ENCODE measurements at regions not wholly inside any gene's neighbourhood (a gene's known extent, or its start where the extent isn't known, plus 50 kb on each side); places are given as distances from the start of the nearest gene placed in this dataset.

DNA sequence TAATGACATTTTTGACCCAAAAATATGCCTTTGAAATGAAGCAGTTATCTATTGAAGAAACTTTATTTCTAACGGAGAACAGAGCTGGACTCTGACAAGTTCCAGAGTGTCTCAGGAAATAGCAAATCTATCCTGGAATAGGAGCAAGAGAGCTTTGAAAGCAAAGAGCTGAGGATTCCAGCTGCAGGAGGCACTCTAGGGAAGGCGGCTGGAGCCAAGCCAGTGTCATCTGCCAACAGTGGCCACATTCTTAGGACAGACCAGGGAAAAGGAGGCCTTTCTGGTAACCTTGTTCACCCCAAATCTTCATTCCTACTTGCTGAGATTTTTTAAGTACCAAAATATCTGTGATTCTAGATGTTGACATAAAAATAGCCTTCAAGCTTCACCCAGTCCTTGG lies 493.5 kb upstream of the B3GAT1 start:
- Histone ChIP-seq H4K20me1 (replicated peaks; ENCODE audit: control insufficient read depth, insufficient read depth, low read length) (peaks cover 3% of the 10 kb centered on the region; the same call in 1 of the 2 replicates), H3K36me3 (ENCODE audit: control insufficient read depth, insufficient read depth, low read length) (no peaks in the 10 kb centered on the region), H3K79me2 (ENCODE audit: control insufficient read depth, insufficient read depth, low read length) (no peaks in the 10 kb centered on the region), H3K4me3 (no peak overlapping the region), H3K4me1 (replicated peaks in 1 of 2; ENCODE audit: control insufficient read depth in 2 of 2, insufficient read depth in 2 of 2, low read length in 2 of 2) (no peaks in the 10 kb centered on the region), H3K9ac (ENCODE audit: insufficient read depth in 1 of 2, low read depth in 2 of 2, low read length in 2 of 2) (no peak overlapping the region), H3K27me3 (ENCODE audit: control insufficient read depth in 2 of 2, insufficient read depth in 2 of 2, low read length in 2 of 2) (peaks cover 3 to 18% of the 10 kb centered on the region in 2 experiments; a peak in 4 of 5 replicates), H3K27ac (ENCODE audit: extremely low read depth, low read depth, low read length) (no peak overlapping the region), H3K4me2 (ENCODE audit: insufficient read depth, low read length) (no peak overlapping the region), H3K9me1 (ENCODE audit: control insufficient read depth, insufficient read depth, low read length) (no peaks in the 10 kb centered on the region), H2AFZ (ENCODE audit: low read depth, low read length) (no peak overlapping the region), H3K9me3 (replicated peaks; ENCODE audit: control insufficient read depth, insufficient read depth, low read depth, low read length) (no peaks in the 10 kb centered on the region)
- no peak for ATAC-seq
- WGBS (ENCODE audit: insufficient coverage, low coverage, missing lambda C conversion rate), result 0% methylated on average over 2 of the region's 2 CpGs
- CTCF ChIA-PET (ENCODE audit: low intra/inter-chr PET ratio), result no interaction called here
- DNase-seq (ENCODE audit: extremely low read depth in 1 of 4, low spot score in 3 of 4), result no peak
- in situ Hi-C loops (cut with MboI) (no loop called here), intact Hi-C loops (cut with micrococcal nuclease) (no loop called here)
- POLR2A ChIA-PET, result no interaction called here
- FAIRE-seq, result no peak
- BruUV-seq (replicated peaks), result no TSS peak
- TF ChIP-seq ZBTB8A (IDR thresholded peaks at IDR 0.05; ENCODE audit: partially characterized antibody) (no peak), PYGO2 (tag; IDR thresholded peaks at IDR 0.05) (no peak), GTF3C2 (IDR thresholded peaks at IDR 0.05; ENCODE audit: borderline replicate concordance, extremely low read depth, insufficient read length) (no peak), ZNF586 (CRISPR knock-in tag; conservative IDR thresholded peaks at IDR 0.05) (no peak), ETV6 (IDR thresholded peaks at IDR 0.05; ENCODE audit: borderline replicate concordance in 1 of 2, low read depth in 2 of 2, low read length in 1 of 2) (no peak), ETV6 (CRISPR knock-in tag; IDR thresholded peaks at IDR 0.05; ENCODE audit: borderline replicate concordance) (no peak), STAT5A (IDR thresholded peaks at IDR 0.05; ENCODE audit: borderline replicate concordance, low read length) (no peak), TEAD4 (IDR thresholded peaks at IDR 0.05; ENCODE audit: low read length) (no peak), TEAD4 (CRISPR knock-in tag; IDR thresholded peaks at IDR 0.05; ENCODE audit: borderline replicate concordance) (no peak), SNIP1 (IDR thresholded peaks at IDR 0.05; ENCODE audit: low read depth) (no peak), FOXM1 (IDR thresholded peaks at IDR 0.05; ENCODE audit: low read depth) (no peak), FOXM1 (CRISPR knock-in tag; IDR thresholded peaks at IDR 0.05; ENCODE audit: low read depth) (no peak), ZNF23 (CRISPR knock-in tag; IDR thresholded peaks at IDR 0.05) (no peak), ZNF253 (CRISPR knock-in tag; conservative IDR thresholded peaks at IDR 0.05) (no peak), RUNX1 (IDR thresholded peaks at IDR 0.05; ENCODE audit: low read depth) (no peak), DACH1 (IDR thresholded peaks at IDR 0.05; ENCODE audit: partially characterized antibody) (no peak), TRIM24 (IDR thresholded peaks at IDR 0.05) (no peak), MYC (IDR thresholded peaks at IDR 0.05; ENCODE audit: low read depth, low read length) (no peak), MYC (CRISPR knock-in tag; IDR thresholded peaks at IDR 0.05; ENCODE audit: borderline replicate concordance, low read depth) (no peak), TCF7 (IDR thresholded peaks at IDR 0.05; ENCODE audit: borderline replicate concordance) (no peak)
- TF ChIP-seq, protein P1, sequence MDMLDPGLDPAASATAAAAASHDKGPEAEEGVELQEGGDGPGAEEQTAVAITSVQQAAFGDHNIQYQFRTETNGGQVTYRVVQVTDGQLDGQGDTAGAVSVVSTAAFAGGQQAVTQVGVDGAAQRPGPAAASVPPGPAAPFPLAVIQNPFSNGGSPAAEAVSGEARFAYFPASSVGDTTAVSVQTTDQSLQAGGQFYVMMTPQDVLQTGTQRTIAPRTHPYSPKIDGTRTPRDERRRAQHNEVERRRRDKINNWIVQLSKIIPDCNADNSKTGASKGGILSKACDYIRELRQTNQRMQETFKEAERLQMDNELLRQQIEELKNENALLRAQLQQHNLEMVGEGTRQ (CRISPR knock-in tag; IDR thresholded peaks at IDR 0.05), result no peak
